CD1c-positive myeloid dendritic cell (primary cell): ENCODE measurements at regions not wholly inside any gene's neighbourhood (a gene's known extent, or its start where the extent isn't known, plus 50 kb on each side); places are given as distances from the start of the nearest gene placed in this dataset.
"Not testable (repeated sequence)": the region's sequence is repeated elsewhere in the genome, so short reads cannot be mapped to it uniquely, and the experiment has no call there.

ENCODE experiments used
- DNase-seq: peaks from one replicate; pipeline ENCODE4 v3.0.0-alpha.2; 2016; ENCODE audit errors: extremely low spot score

GRCh38 chr2:83155826-83156225 is 1303.3 kb downstream of the SUCLG1 start:
- DNase-seq: no peak

GRCh38 chr2:83143946-83144345 is 1315.1 kb downstream of the SUCLG1 start:
- DNase-seq: no peak

- DNase-seq: no peak
Measured at GRCh38 chr2:83142934-83143333, 1316.1 kb downstream of the SUCLG1 start.

- DNase-seq: no peak
Measured at GRCh38 chr2:83115606-83116005, 1343.5 kb downstream of the SUCLG1 start.

- DNase-seq: no peak
Measured at GRCh38 chr2:83115155-83115554, 1343.9 kb downstream of the SUCLG1 start.

GRCh38 chr2:83113953-83114352 is 1345.1 kb downstream of the SUCLG1 start:
- no peak for DNase-seq

GRCh38 chr2:83112858-83113257 is 1346.2 kb downstream of the SUCLG1 start:
- DNase-seq: no peak

- no peak for DNase-seq
Measured at GRCh38 chr2:83109284-83109683, 1349.8 kb downstream of the SUCLG1 start.

GRCh38 chr2:83106853-83107252 is 1352.2 kb downstream of the SUCLG1 start:
- no peak for DNase-seq

- DNase-seq: no peak
Measured at GRCh38 chr2:83104202-83104601, 1354.9 kb downstream of the SUCLG1 start.

GRCh38 chr2:83103613-83104012 is 1355.5 kb downstream of the SUCLG1 start:
- no peak for DNase-seq

GRCh38 chr2:83089051-83089450 is 1370.0 kb downstream of the SUCLG1 start:
- not testable (repeated sequence) for DNase-seq

GRCh38 chr2:83085869-83086268 is 1373.2 kb downstream of the SUCLG1 start:
- DNase-seq: no peak

GRCh38 chr2:83081826-83082690 is 1377.0 kb downstream of the SUCLG1 start:
- DNase-seq: no peak

- DNase-seq: no peak
Measured at GRCh38 chr2:83079007-83079406, 1380.1 kb downstream of the SUCLG1 start.

GRCh38 chr2:83072767-83073166 is 1386.3 kb downstream of the SUCLG1 start:
- no peak for DNase-seq

GRCh38 chr2:83071914-83072313 is 1387.2 kb downstream of the SUCLG1 start:
- DNase-seq: no peak

GRCh38 chr2:83071352-83071751 is 1387.7 kb downstream of the SUCLG1 start:
- DNase-seq: no peak

- DNase-seq: no peak
Measured at GRCh38 chr2:83069724-83070123, 1389.4 kb downstream of the SUCLG1 start.

GRCh38 chr2:83068714-83069113 is 1390.4 kb downstream of the SUCLG1 start:
- no peak for DNase-seq

GRCh38 chr2:83067947-83068346 is 1391.1 kb downstream of the SUCLG1 start:
- no peak for DNase-seq

GRCh38 chr2:83063933-83064332 is 1395.1 kb downstream of the SUCLG1 start:
- no peak for DNase-seq

GRCh38 chr2:83063511-83063910 is 1395.6 kb downstream of the SUCLG1 start:
- no peak for DNase-seq

- DNase-seq: no peak
Measured at GRCh38 chr2:83058683-83059082, 1400.4 kb downstream of the SUCLG1 start.
